GM21576 (cell line): ENCODE measurements at regions not wholly inside any gene's neighbourhood (a gene's known extent, or its start where the extent isn't known, plus 50 kb on each side); places are given as distances from the start of the nearest gene placed in this dataset.

Source experiments
- ATAC-seq: cut with Tn5 transposase; IDR thresholded peaks from one replicate; pipeline ENCODE4 v1.9.1; 2021; ENCODE audit warnings: mild to moderate bottlenecking, moderate library complexity; ENCODE audit not compliant: unreplicated experiment

GRCh38 chr5:114665551-114665950 is 303.7 kb downstream of the KCNN2 start:
- no peak for ATAC-seq

GRCh38 chr5:114660791-114661190 is 298.9 kb downstream of the KCNN2 start:
- no peak for ATAC-seq

- no peak for ATAC-seq
Observed at GRCh38 chr5:114658194-114658593, 296.3 kb downstream of the KCNN2 start.

GRCh38 chr5:114657342-114658130 is 295.7 kb downstream of the KCNN2 start:
- ATAC-seq = no peak

GRCh38 chr5:114649878-114650277 is 288.0 kb downstream of the KCNN2 start:
- no peak for ATAC-seq

GRCh38 chr5:114648940-114649339 is 287.1 kb downstream of the KCNN2 start:
- no peak for ATAC-seq

GRCh38 chr5:114644576-114644975 is 282.7 kb downstream of the KCNN2 start:
- no peak for ATAC-seq

- ATAC-seq = no peak
Observed at GRCh38 chr5:114636271-114636670, 274.4 kb downstream of the KCNN2 start.

- ATAC-seq = no peak
Observed at GRCh38 chr5:114634967-114635901, 273.4 kb downstream of the KCNN2 start.

- no peak for ATAC-seq
Observed at GRCh38 chr5:114634517-114634916, 272.6 kb downstream of the KCNN2 start.

- ATAC-seq = no peak
Observed at GRCh38 chr5:114612406-114612805, 250.5 kb downstream of the KCNN2 start.

GRCh38 chr5:114581136-114581535 is 219.3 kb downstream of the KCNN2 start:
- ATAC-seq = no peak

GRCh38 chr5:114565871-114566270 is 204.0 kb downstream of the KCNN2 start:
- no peak for ATAC-seq

- no peak for ATAC-seq
Observed at GRCh38 chr5:114565139-114565538, 203.3 kb downstream of the KCNN2 start.

GRCh38 chr5:114561415-114561814 is 199.5 kb downstream of the KCNN2 start:
- no peak for ATAC-seq
